GM06990 (cell line): ENCODE measurements at regions not wholly inside any gene's neighbourhood (a gene's known extent, or its start where the extent isn't known, plus 50 kb on each side); places are given as distances from the start of the nearest gene placed in this dataset.

ENCODE experiments used
- DNase-seq: peaks from one replicate; pipeline ENCODE4 v3.0.0-alpha.2; 2011; ENCODE audit not compliant: insufficient read length; ENCODE audit errors: extremely low read depth
- H3K27me3 ChIP-seq: replicated peaks from 2 replicates; pipeline ENCODE4 v1.6.0; 2011; ENCODE audit warnings: low read length; ENCODE audit not compliant: control insufficient read depth, insufficient read depth
- H3K36me3 ChIP-seq: 2 replicates; pipeline ENCODE4 v1.5.1; 2011; ENCODE audit warnings: low read length; ENCODE audit not compliant: control insufficient read depth, insufficient read depth
- H3K4me3 ChIP-seq: replicated peaks from 2 replicates; pipeline ENCODE4 v1.5.1; 2011; ENCODE audit warnings: low read depth, mild to moderate bottlenecking, control low read depth, low read length
- TF ChIP-seq, protein P1 (sequence below): IDR thresholded peaks from 2 replicates; pipeline ENCODE4 v1.5.1; 2011; ENCODE audit warnings: low read length, control low read depth, mild to moderate bottlenecking, inconsistent platforms; ENCODE audit not compliant: insufficient read depth, poor library complexity, severe bottlenecking

GRCh38 chr6:153595903-153596302 is 443.1 kb upstream of the OPRM1 start:
- H3K27me3 ChIP-seq: no peaks in the 10 kb centered on the region
- TF ChIP-seq, protein P1, sequence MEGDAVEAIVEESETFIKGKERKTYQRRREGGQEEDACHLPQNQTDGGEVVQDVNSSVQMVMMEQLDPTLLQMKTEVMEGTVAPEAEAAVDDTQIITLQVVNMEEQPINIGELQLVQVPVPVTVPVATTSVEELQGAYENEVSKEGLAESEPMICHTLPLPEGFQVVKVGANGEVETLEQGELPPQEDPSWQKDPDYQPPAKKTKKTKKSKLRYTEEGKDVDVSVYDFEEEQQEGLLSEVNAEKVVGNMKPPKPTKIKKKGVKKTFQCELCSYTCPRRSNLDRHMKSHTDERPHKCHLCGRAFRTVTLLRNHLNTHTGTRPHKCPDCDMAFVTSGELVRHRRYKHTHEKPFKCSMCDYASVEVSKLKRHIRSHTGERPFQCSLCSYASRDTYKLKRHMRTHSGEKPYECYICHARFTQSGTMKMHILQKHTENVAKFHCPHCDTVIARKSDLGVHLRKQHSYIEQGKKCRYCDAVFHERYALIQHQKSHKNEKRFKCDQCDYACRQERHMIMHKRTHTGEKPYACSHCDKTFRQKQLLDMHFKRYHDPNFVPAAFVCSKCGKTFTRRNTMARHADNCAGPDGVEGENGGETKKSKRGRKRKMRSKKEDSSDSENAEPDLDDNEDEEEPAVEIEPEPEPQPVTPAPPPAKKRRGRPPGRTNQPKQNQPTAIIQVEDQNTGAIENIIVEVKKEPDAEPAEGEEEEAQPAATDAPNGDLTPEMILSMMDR: no peak
- no peak overlapping the region for H3K4me3 ChIP-seq
- DNase-seq: no peak
- no peaks in the 10 kb centered on the region for H3K36me3 ChIP-seq

DNA sequence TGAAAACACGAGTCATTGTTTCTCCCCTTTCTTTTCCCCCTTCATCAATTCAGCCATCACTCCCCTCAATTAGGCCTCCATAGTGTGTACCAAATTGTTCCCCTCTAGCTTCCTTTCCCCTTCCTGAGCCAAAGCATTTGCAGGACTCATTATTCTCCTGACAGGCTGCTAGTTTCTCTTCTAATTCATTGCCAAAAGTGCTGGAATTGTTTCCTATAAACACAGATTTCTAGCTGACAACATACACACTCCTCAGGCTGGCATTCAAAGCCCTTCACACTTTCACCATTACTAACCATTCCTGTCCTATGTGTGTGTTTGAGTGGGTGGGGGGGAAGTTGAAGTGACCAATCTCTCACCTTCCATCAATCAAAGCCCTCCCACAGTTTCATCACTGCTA is 444.2 kb upstream of the OPRM1 start:
- DNase-seq: no peak
- Histone ChIP-seq H3K27me3 (no peaks in the 10 kb centered on the region), H3K36me3 (no peaks in the 10 kb centered on the region), H3K4me3 (no peak overlapping the region)
- TF ChIP-seq, protein P1: no peak

DNA sequence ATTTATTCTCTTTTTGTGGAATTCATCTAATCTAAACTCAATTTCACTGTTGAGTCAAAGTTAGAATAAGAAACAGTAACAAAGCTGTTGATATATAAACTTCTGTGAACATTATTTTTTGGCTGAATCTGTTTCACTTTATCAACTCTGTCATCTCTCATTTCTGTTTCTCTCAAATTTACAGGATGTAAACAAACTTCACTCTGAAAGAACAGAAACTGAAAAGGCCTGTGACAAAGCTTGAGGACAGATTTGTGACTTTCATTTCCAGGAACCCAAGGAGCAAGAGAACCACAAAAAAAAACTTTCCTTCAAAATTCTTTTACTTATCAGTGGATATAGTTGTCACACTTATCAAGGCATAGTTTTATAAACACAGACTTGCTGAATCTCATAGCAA is 447.9 kb upstream of the OPRM1 start:
- H3K36me3 ChIP-seq: no peaks in the 10 kb centered on the region
- peak overlapping the region; percentile 21; the same call in 1 of the 2 replicates for H3K4me3 ChIP-seq
- DNase-seq: peak; percentile 26
- H3K27me3 ChIP-seq: no peaks in the 10 kb centered on the region
- TF ChIP-seq, protein P1: no peak

GRCh38 chr6:153590411-153590810 is 448.6 kb upstream of the OPRM1 start:
- DNase-seq: no peak
- H3K4me3 ChIP-seq: no peak overlapping the region
- TF ChIP-seq, protein P1: no peak
- H3K27me3 ChIP-seq: no peaks in the 10 kb centered on the region
- no peaks in the 10 kb centered on the region for H3K36me3 ChIP-seq

GRCh38 chr6:153588330-153588729 is 450.7 kb upstream of the OPRM1 start:
- no peak for DNase-seq
- no peaks in the 10 kb centered on the region for H3K36me3 ChIP-seq
- TF ChIP-seq, protein P1: no peak
- no peak overlapping the region for H3K4me3 ChIP-seq
- no peaks in the 10 kb centered on the region for H3K27me3 ChIP-seq

DNA sequence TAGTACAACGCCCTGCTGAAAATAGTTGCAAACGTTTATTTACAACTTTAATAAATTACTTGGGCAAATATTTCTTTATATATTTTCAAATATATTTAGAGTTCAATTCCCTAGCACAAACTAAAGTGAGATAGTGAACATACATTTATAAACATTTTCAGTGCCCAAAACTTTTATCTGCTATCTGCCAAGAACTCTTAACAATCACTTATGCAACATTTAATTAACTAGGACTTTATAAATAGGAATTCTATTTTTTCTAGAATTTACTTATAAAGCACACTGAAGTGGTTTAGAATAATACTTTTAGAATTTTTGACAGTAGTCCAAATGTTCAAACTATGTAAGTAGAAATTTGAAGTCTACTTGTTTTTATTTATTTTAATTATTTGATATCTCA is 452.6 kb upstream of the RGS17 start:
- no peak overlapping the region for H3K4me3 ChIP-seq
- no peaks in the 10 kb centered on the region for H3K27me3 ChIP-seq
- no peaks in the 10 kb centered on the region for H3K36me3 ChIP-seq
- TF ChIP-seq, protein P1: no peak
- no peak for DNase-seq
